ENCODE measurements at regions not wholly inside any gene's neighbourhood (a gene's known extent, or its start where the extent isn't known, plus 50 kb on each side); places are given as distances from the start of the nearest gene placed in this dataset.

- DNase-seq (ENCODE audit: insufficient read length, low spot score) (no peak), FAIRE-seq (no peak)
- TF ChIP-seq POLR2A (IDR thresholded peaks at IDR 0.05; ENCODE audit: low read depth, low read length) (no peak), POLR2AphosphoS5 (IDR thresholded peaks at IDR 0.05; ENCODE audit: low read depth, low read length) (no peak), TAF1 (IDR thresholded peaks at IDR 0.05; ENCODE audit: low read depth, low read length) (no peak), POU2F2 (IDR thresholded peaks at IDR 0.05; ENCODE audit: low read depth, low read length) (no peak), PAX5 (IDR thresholded peaks at IDR 0.05; ENCODE audit: insufficient read depth, low read length, severe bottlenecking) (no peak), SPI1 (IDR thresholded peaks at IDR 0.05; ENCODE audit: low read depth, low read length) (no peak)
Observed at GRCh38 chr2:23091900-23092299, 293.1 kb upstream of the KLHL29 start.

- TF ChIP-seq PAX5 (IDR thresholded peaks at IDR 0.05; ENCODE audit: insufficient read depth, low read length, severe bottlenecking) (peak; percentile 24), SPI1 (IDR thresholded peaks at IDR 0.05; ENCODE audit: low read depth, low read length) (no peak)
- DNase-seq (ENCODE audit: insufficient read length, low spot score): no peak
- FAIRE-seq: no peak
Observed at GRCh38 chr2:23092831-23093230, 292.1 kb upstream of the KLHL29 start.

GRCh38 chr2:23093513-23093912, 291.5 kb upstream of the KLHL29 start:
- DNase-seq (ENCODE audit: insufficient read length, low spot score): no peak
- no peak for FAIRE-seq
- TF ChIP-seq PAX5 (IDR thresholded peaks at IDR 0.05; ENCODE audit: insufficient read depth, low read length, severe bottlenecking): no peak
- no peak for TF ChIP-seq POLR2A (IDR thresholded peaks at IDR 0.05; ENCODE audit: low read depth, low read length)
- TF ChIP-seq POLR2AphosphoS5 (IDR thresholded peaks at IDR 0.05; ENCODE audit: low read depth, low read length): no peak
- no peak for TF ChIP-seq SPI1 (IDR thresholded peaks at IDR 0.05; ENCODE audit: low read depth, low read length)
- TF ChIP-seq TAF1 (IDR thresholded peaks at IDR 0.05; ENCODE audit: low read depth, low read length): no peak
- TF ChIP-seq POU2F2 (IDR thresholded peaks at IDR 0.05; ENCODE audit: low read depth, low read length): no peak

GRCh38 chr2:23096906-23097602, 287.9 kb upstream of the KLHL29 start:
- FAIRE-seq (no peak), DNase-seq (ENCODE audit: insufficient read length, low spot score) (no peak)
- TF ChIP-seq SPI1 (IDR thresholded peaks at IDR 0.05; ENCODE audit: low read depth, low read length): no peak
- no peak for TF ChIP-seq POLR2A (IDR thresholded peaks at IDR 0.05; ENCODE audit: low read depth, low read length)

GRCh38 chr2:23100406-23100805, 284.6 kb upstream of the KLHL29 start:
- TF ChIP-seq SPI1 (IDR thresholded peaks at IDR 0.05; ENCODE audit: low read depth, low read length) (no peak), TAF1 (IDR thresholded peaks at IDR 0.05; ENCODE audit: low read depth, low read length) (no peak), PAX5 (IDR thresholded peaks at IDR 0.05; ENCODE audit: insufficient read depth, low read length, severe bottlenecking) (no peak), POLR2AphosphoS5 (IDR thresholded peaks at IDR 0.05; ENCODE audit: low read depth, low read length) (no peak), POLR2A (IDR thresholded peaks at IDR 0.05; ENCODE audit: low read depth, low read length) (no peak), POU2F2 (IDR thresholded peaks at IDR 0.05; ENCODE audit: low read depth, low read length) (no peak)
- FAIRE-seq: no peak
- no peak for DNase-seq (ENCODE audit: insufficient read length, low spot score)

GRCh38 chr2:23106242-23106785, 278.7 kb upstream of the KLHL29 start:
- no peak for TF ChIP-seq TAF1 (IDR thresholded peaks at IDR 0.05; ENCODE audit: low read depth, low read length)
- TF ChIP-seq POU2F2 (IDR thresholded peaks at IDR 0.05; ENCODE audit: low read depth, low read length): no peak
- TF ChIP-seq POLR2A (IDR thresholded peaks at IDR 0.05; ENCODE audit: low read depth, low read length): no peak
- no peak for TF ChIP-seq SPI1 (IDR thresholded peaks at IDR 0.05; ENCODE audit: low read depth, low read length)
- no peak for TF ChIP-seq PAX5 (IDR thresholded peaks at IDR 0.05; ENCODE audit: insufficient read depth, low read length, severe bottlenecking)
- FAIRE-seq (no peak), DNase-seq (ENCODE audit: insufficient read length, low spot score) (no peak)

- TF ChIP-seq POLR2AphosphoS5 (IDR thresholded peaks at IDR 0.05; ENCODE audit: low read depth, low read length) (no peak), POLR2A (IDR thresholded peaks at IDR 0.05; ENCODE audit: low read depth, low read length) (no peak), SPI1 (IDR thresholded peaks at IDR 0.05; ENCODE audit: low read depth, low read length) (no peak), TAF1 (IDR thresholded peaks at IDR 0.05; ENCODE audit: low read depth, low read length) (no peak), PAX5 (IDR thresholded peaks at IDR 0.05; ENCODE audit: insufficient read depth, low read length, severe bottlenecking) (no peak), POU2F2 (IDR thresholded peaks at IDR 0.05; ENCODE audit: low read depth, low read length) (no peak)
- FAIRE-seq (no peak), DNase-seq (ENCODE audit: insufficient read length, low spot score) (no peak)
Observed at GRCh38 chr2:23107327-23107941, 277.5 kb upstream of the KLHL29 start.

- FAIRE-seq (no peak), DNase-seq (ENCODE audit: insufficient read length, low spot score) (no peak)
- TF ChIP-seq SPI1 (IDR thresholded peaks at IDR 0.05; ENCODE audit: low read depth, low read length): no peak
- no peak for TF ChIP-seq TAF1 (IDR thresholded peaks at IDR 0.05; ENCODE audit: low read depth, low read length)
- TF ChIP-seq PAX5 (IDR thresholded peaks at IDR 0.05; ENCODE audit: insufficient read depth, low read length, severe bottlenecking): no peak
- TF ChIP-seq POU2F2 (IDR thresholded peaks at IDR 0.05; ENCODE audit: low read depth, low read length): no peak
Observed at GRCh38 chr2:23111263-23111662, 273.7 kb upstream of the KLHL29 start.

- DNase-seq (ENCODE audit: insufficient read length, low spot score): no peak
- FAIRE-seq: no peak
Observed at GRCh38 chr2:23112517-23112916, 272.5 kb upstream of the KLHL29 start.

GRCh38 chr2:23114299-23114698, 270.7 kb upstream of the KLHL29 start:
- TF ChIP-seq TAF1 (IDR thresholded peaks at IDR 0.05; ENCODE audit: low read depth, low read length) (no peak), PAX5 (IDR thresholded peaks at IDR 0.05; ENCODE audit: insufficient read depth, low read length, severe bottlenecking) (no peak), POU2F2 (IDR thresholded peaks at IDR 0.05; ENCODE audit: low read depth, low read length) (no peak), SPI1 (IDR thresholded peaks at IDR 0.05; ENCODE audit: low read depth, low read length) (no peak), POLR2A (IDR thresholded peaks at IDR 0.05; ENCODE audit: low read depth, low read length) (no peak), POLR2AphosphoS5 (IDR thresholded peaks at IDR 0.05; ENCODE audit: low read depth, low read length) (no peak)
- FAIRE-seq (no peak), DNase-seq (ENCODE audit: insufficient read length, low spot score) (no peak)

More at GRCh38 chr2:23112517-23112916, 272.5 kb upstream of the KLHL29 start:
- TF ChIP-seq POU2F2 (IDR thresholded peaks at IDR 0.05; ENCODE audit: low read depth, low read length): no peak
- no peak for TF ChIP-seq TAF1 (IDR thresholded peaks at IDR 0.05; ENCODE audit: low read depth, low read length)
- no peak for TF ChIP-seq SPI1 (IDR thresholded peaks at IDR 0.05; ENCODE audit: low read depth, low read length)
- no peak for TF ChIP-seq POLR2AphosphoS5 (IDR thresholded peaks at IDR 0.05; ENCODE audit: low read depth, low read length)
